Right lobe of liver (tissue), 4 donors: ENCODE measurements at regions not wholly inside any gene's neighbourhood (a gene's known extent, or its start where the extent isn't known, plus 50 kb on each side); places are given as distances from the start of the nearest gene placed in this dataset.

Source experiments
- POLR2A ChIP-seq: fragments of 450-650 bp; IDR thresholded peaks from one replicate; pipeline ENCODE4 v1.6.1; 2017; ENCODE audit warnings: antibody characterized with exemption, mild to moderate bottlenecking
- TF ChIP-seq, protein P1 (sequence below), 4 donors: fragments of 200-600 bp in 3 of 4; fragments of 450-650 bp in 1 of 4; IDR thresholded peaks; one replicate each; pipeline versions ENCODE4 v1.5.1 to v1.8.0; 2016 to 2022; ENCODE audit warnings: antibody characterized with exemption in 4 of 4, mild to moderate bottlenecking in 2 of 4
- donor health status: DM: no; HTN: no; CAD: no.
- donor health status: DM: no; HTN: no; CAD: no.
- donor health status: DM: no; HTN: yes; CAD: no.

DNA sequence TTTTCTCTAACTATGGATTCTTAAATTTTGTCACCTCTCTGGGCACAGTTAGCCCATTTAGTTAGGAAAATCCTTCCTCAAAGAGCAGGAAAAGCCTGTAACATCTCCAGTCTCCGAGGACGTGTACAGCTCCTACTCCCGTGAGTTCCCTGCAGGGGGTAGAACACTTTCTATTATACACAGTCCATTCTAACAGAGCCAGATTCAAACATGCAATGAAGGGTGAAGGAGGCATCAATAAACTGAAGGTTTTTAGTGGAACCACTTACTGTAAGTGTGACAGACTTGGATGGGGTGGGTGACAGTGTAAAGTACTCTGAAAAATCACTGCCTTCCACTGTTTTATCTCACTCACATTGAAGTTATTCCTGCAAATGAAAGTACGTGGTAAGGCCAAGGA, 204.7 kb upstream of the DACH1 start:
- TF ChIP-seq, protein P1, sequence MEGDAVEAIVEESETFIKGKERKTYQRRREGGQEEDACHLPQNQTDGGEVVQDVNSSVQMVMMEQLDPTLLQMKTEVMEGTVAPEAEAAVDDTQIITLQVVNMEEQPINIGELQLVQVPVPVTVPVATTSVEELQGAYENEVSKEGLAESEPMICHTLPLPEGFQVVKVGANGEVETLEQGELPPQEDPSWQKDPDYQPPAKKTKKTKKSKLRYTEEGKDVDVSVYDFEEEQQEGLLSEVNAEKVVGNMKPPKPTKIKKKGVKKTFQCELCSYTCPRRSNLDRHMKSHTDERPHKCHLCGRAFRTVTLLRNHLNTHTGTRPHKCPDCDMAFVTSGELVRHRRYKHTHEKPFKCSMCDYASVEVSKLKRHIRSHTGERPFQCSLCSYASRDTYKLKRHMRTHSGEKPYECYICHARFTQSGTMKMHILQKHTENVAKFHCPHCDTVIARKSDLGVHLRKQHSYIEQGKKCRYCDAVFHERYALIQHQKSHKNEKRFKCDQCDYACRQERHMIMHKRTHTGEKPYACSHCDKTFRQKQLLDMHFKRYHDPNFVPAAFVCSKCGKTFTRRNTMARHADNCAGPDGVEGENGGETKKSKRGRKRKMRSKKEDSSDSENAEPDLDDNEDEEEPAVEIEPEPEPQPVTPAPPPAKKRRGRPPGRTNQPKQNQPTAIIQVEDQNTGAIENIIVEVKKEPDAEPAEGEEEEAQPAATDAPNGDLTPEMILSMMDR (IDR thresholded peaks at IDR 0.05): no peak
- no peak for TF ChIP-seq POLR2A
